ENCODE measurements at regions not wholly inside any gene's neighbourhood (a gene's known extent, or its start where the extent isn't known, plus 50 kb on each side); places are given as distances from the start of the nearest gene placed in this dataset.
A peak's percentile ranks its signal among the peaks of the same experiment; 100 is the strongest.

DNA sequence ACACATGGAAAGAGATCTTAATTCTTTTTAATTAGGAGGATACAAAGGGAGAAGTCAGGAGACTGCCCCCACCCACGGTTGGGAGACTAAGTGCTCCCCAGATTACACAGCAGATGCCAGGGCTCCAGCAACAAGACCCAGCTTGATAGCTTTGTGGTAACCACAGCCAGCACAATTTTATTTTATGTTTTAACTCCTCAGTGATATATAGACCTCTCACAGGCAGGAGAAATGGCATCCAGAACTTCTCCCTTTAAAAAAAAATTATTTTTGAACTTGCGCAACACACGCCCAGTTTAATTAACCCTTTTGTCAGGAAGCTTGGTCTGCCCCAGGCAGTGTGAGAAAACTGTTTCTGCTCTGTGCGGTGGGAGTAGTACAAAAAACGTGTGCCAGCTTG lies 62.6 kb upstream of the ACOT11 start:
- no peak overlapping the region for H3K4me3 ChIP-seq
- peak overlapping the region; percentile 95 to 98 for H3K27ac ChIP-seq
- TF ChIP-seq, protein P1, sequence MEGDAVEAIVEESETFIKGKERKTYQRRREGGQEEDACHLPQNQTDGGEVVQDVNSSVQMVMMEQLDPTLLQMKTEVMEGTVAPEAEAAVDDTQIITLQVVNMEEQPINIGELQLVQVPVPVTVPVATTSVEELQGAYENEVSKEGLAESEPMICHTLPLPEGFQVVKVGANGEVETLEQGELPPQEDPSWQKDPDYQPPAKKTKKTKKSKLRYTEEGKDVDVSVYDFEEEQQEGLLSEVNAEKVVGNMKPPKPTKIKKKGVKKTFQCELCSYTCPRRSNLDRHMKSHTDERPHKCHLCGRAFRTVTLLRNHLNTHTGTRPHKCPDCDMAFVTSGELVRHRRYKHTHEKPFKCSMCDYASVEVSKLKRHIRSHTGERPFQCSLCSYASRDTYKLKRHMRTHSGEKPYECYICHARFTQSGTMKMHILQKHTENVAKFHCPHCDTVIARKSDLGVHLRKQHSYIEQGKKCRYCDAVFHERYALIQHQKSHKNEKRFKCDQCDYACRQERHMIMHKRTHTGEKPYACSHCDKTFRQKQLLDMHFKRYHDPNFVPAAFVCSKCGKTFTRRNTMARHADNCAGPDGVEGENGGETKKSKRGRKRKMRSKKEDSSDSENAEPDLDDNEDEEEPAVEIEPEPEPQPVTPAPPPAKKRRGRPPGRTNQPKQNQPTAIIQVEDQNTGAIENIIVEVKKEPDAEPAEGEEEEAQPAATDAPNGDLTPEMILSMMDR (IDR thresholded peaks at IDR 0.05), result peak in 1 of 4 experiments; percentile 6
- no peak for TF ChIP-seq POLR2A (IDR thresholded peaks at IDR 0.05)
- intact Hi-C loops (cut with DNase I; ENCODE audit: low total_unique reads), result loop anchor here (5.0 kb wide), 1 partner anchor 213 kb away; no protein-coding TSS in a partner anchor
- DNase-seq, result peak; percentile 53 to 80
- H3K9me3 ChIP-seq, result no peaks in the 10 kb centered on the region
- H3K36me3 ChIP-seq, result no peaks in the 10 kb centered on the region
- peaks cover 0 to 7% of the 10 kb centered on the region in 2 donors for H3K4me1 ChIP-seq
- no peaks in the 10 kb centered on the region for H3K27me3 ChIP-seq

DNA sequence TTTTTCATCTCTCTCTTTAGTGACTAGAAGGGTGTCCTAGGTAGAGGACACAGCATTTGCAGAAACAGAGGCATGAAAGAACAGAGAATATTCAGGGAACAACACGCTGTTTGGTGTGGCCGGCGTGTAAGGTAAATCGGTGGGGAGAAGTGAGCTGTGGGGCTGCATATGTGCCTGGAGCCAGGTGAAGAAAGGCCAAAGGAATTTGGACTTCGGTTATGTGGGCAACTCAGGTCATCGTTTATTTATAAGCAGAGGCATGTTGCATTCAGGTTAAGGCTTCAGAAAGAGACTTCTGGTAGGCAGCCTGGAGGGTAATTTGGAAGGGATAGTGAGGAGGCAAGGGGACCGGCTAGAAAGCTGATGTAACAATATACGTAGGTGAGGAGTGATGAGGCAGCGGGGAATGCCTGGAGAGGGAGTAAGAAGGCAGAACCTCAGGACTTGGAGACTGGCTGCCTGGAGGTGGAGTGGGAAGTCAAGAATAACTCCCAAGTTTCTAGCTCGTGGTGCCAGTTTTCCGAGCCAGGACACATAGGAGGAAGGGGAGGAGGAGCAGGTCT lies 64.1 kb upstream of the ACOT11 start:
- H3K9me3 ChIP-seq, result no peaks in the 10 kb centered on the region
- no peaks in the 10 kb centered on the region for H3K4me1 ChIP-seq
- DNase-seq, result no peak
- no peak overlapping the region for H3K4me3 ChIP-seq
- H3K36me3 ChIP-seq, result no peaks in the 10 kb centered on the region
- intact Hi-C loops (cut with DNase I; ENCODE audit: low total_unique reads), result no loop called here
- TF ChIP-seq, protein P1 (IDR thresholded peaks at IDR 0.05), result no peak
- no peak for TF ChIP-seq POLR2A (IDR thresholded peaks at IDR 0.05)
- H3K27ac ChIP-seq, result peak overlapping the region; percentile 8 to 98
- H3K27me3 ChIP-seq, result no peaks in the 10 kb centered on the region

DNA sequence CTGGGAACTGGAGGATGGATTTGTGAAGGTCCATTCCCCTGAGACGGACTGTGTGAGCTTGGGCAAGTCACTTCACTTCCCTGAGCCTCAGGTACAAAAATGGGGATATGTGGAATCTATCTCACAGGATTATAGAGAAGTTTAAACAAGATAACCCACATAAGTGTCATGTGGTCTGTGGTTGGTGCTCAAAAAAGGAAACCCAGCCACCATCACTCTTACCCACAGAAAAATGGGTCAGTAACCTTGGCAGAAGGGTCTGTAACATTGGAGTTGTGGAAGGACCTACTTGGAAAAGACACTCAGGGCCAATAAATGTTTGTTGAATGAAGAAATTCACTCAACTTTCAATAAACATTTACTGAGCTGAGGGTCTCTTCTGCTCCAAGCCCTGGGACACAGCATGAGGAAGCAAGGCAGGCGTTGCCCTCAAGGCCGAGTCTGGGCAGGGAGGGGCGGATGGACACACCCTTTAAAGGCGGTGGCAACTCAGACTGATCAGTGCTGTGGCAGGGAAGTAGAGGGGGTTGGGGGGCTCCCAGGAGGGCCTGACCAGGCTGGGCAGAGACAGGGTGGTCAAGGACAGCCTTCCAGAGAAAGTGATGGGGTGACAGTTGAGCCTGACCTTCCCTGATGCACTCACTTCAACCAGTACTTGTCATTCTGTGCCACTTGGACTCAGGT lies 66.7 kb upstream of the ACOT11 start:
- intact Hi-C loops (cut with DNase I; ENCODE audit: low total_unique reads), result no loop called here
- Histone ChIP-seq H3K9me3 (no peaks in the 10 kb centered on the region), H3K27ac (no peak overlapping the region), H3K4me3 (no peak overlapping the region), H3K36me3 (no peaks in the 10 kb centered on the region), H3K27me3 (no peaks in the 10 kb centered on the region), H3K4me1 (no peaks in the 10 kb centered on the region)
- no peak for TF ChIP-seq POLR2A (IDR thresholded peaks at IDR 0.05)
- TF ChIP-seq, protein P1 (IDR thresholded peaks at IDR 0.05), result no peak
- DNase-seq, result no peak

DNA sequence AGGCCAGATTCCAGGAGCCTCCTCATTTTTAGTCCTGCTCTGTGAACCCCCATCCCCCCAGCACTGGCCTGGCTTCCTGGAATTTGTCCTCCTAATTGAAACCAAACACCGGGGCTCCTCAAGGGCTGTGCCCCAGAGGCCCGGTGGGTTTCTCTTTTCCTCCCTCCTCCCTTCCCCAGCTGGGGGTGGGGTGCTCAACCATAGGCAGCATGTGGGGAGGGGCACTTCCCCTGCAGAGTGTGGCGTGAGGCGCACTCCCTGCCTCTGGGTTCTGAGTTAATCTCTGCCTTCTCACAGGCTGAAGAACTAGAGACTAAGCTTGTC lies 67.5 kb upstream of the ACOT11 start:
- TF ChIP-seq POLR2A (IDR thresholded peaks at IDR 0.05), result no peak
- TF ChIP-seq, protein P1 (IDR thresholded peaks at IDR 0.05), result no peak
- intact Hi-C loops (cut with DNase I; ENCODE audit: low total_unique reads), result no loop called here

DNA sequence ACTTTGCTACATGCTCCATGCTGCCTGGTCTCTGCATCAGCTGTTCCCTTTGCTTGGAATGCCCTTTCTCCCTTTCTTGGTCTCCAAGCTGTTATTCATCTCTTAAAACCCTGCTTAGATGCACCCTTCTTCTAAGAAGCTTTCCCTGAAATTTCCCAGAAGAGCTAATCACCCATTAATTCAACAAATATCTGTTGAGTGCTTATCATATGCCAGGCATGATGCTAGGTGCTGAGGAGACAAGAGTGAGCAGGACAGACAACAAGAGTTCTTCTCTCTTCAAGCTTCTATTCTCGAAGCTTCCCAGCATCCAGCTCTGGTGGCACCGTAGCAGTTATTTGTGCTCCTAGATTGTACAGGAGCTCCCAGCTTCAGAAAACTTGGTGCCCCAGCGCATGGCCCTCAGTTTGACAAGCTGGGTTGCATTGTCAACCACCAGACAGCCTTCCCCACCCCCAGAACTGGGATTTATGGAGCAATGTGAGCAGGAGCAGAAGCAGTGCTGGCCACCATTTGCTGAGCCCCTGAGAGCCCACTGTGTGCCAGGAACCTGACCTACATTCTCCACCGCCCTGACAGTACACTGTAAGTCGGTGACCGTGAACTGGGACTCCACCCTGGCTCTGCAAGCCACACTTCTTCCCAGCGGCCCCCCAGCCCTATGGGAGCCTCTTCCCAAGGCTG lies 68.0 kb upstream of the ACOT11 start:
- H3K9me3 ChIP-seq, result no peaks in the 10 kb centered on the region
- intact Hi-C loops (cut with DNase I; ENCODE audit: low total_unique reads), result no loop called here
- no peak overlapping the region for H3K4me3 ChIP-seq
- DNase-seq, result no peak
- H3K27ac ChIP-seq, result no peak overlapping the region
- H3K4me1 ChIP-seq, result peaks cover 0 to 9% of the 10 kb centered on the region in 2 donors
- no peaks in the 10 kb centered on the region for H3K36me3 ChIP-seq
- H3K27me3 ChIP-seq, result no peaks in the 10 kb centered on the region
- TF ChIP-seq, protein P1 (IDR thresholded peaks at IDR 0.05), result no peak
- TF ChIP-seq POLR2A (IDR thresholded peaks at IDR 0.05), result no peak

More for the DNA sequence above, 67.5 kb upstream of the ACOT11 start:
- Histone ChIP-seq H3K9me3 (no peaks in the 10 kb centered on the region), H3K27ac (no peak overlapping the region), H3K27me3 (no peaks in the 10 kb centered on the region), H3K4me3 (no peak overlapping the region), H3K4me1 (peaks cover 0 to 4% of the 10 kb centered on the region in 2 donors), H3K36me3 (no peaks in the 10 kb centered on the region)
- DNase-seq, result no peak
